Adrenal gland (tissue), 9 donors: ENCODE measurements at regions not wholly inside any gene's neighbourhood (a gene's known extent, or its start where the extent isn't known, plus 50 kb on each side); places are given as distances from the start of the nearest gene placed in this dataset.

Experiments used
- DNase-seq, 7 donors: peaks; one replicate each; pipeline ENCODE4 v3.0.0-alpha.2; 2019 to 2020
- H3K27ac ChIP-seq, 5 donors: fragments of 200-600 bp; sonication (generic) in 4 of 5; 1 replicate in 3 of 5; 2 replicates in 2 of 5; pipeline versions ENCODE4 v1.5.1 to v1.8.0; 2016 to 2020; ENCODE audit warnings: mild to moderate bottlenecking in 1 of 5
- H3K27me3 ChIP-seq: fragments of 200-600 bp; 2 replicates; pipeline ENCODE4 v1.8.0; 2021
- H3K36me3 ChIP-seq, 2 donors: fragments of 200-600 bp; replicated peaks in 1 of 2; 1 replicate in 1 of 2; 2 replicates in 1 of 2; pipeline versions ENCODE4 v1.5.1 to v1.8.0; 2018 to 2022
- H3K4me1 ChIP-seq, 2 donors: fragments of 200-600 bp; replicated peaks in 1 of 2; 1 replicate in 1 of 2; 2 replicates in 1 of 2; pipeline versions ENCODE4 v1.5.1 to v1.8.0; 2018 to 2021
- H3K4me3 ChIP-seq, 4 donors: fragments of 200-600 bp; sonication (generic) in 3 of 4; one replicate each; pipeline ENCODE4 v1.5.1; 2016 to 2018
- H3K9me3 ChIP-seq, 3 donors: fragments of 200-600 bp; sonication (generic) in 1 of 3; replicated peaks in 1 of 3; 1 replicate in 2 of 3; 2 replicates in 1 of 3; pipeline versions ENCODE4 v1.5.1 to v1.8.0; 2016 to 2021
- CTCF ChIP-seq, 6 experiments: fragments of 450-650 bp in 4 of 6; fragments of 200-600 bp in 2 of 6; sonication (generic) in 1 of 6; IDR thresholded peaks; 1 replicate in 5 of 6; 2 replicates in 1 of 6; pipeline versions ENCODE4 v1.5.1 to v1.8.0; 2016 to 2021; ENCODE audit warnings: antibody characterized with exemption in 6 of 6, mild to moderate bottlenecking in 2 of 6, moderate library complexity in 1 of 6
- POLR2A ChIP-seq, 2 donors: fragments of 450-650 bp; IDR thresholded peaks; one replicate each; pipeline ENCODE4 v1.6.1; 2017; ENCODE audit warnings: antibody characterized with exemption in 2 of 2, mild to moderate bottlenecking in 2 of 2, moderate library complexity in 1 of 2
- WGBS, 4 donors: extraction: QIAGEN DNeasy Blood & Tissue Kit in 2 of 4; methylation state at CpG; one replicate each; pipeline versions ENCODE4 v1.1.5 to v1.1.7; 2013 to 2017; 5-methylcytosine and 5-hydroxymethylcytosine counted together
- intact Hi-C, 2 donors: fragments of 100-400 bp; cut with DNase I; formaldehyde crosslinking; loops; one replicate each; pipeline versions ENCODE4 v1.14.1 to v1.15.0; 2022 to 2023
- donor health status: healthy with polysubstance abuse.
- donor health status: Bipolar disorder and iron deficiency.
- donor health status: DM: yes; HTN: yes; CAD: no.
- donor health status: DM: no; HTN: no; CAD: no.
- donor health status: DM: no; HTN: no; CAD: no.

GRCh38 chr7:131122394-131122793, 205.3 kb upstream of the MKLN1 start:
- Histone ChIP-seq H3K27ac (no peak overlapping the region), H3K9me3 (no peaks in the 10 kb centered on the region), H3K36me3 (no peaks in the 10 kb centered on the region), H3K4me1 (no peaks in the 10 kb centered on the region), H3K27me3 (no peaks in the 10 kb centered on the region), H3K4me3 (no peak overlapping the region)
- DNase-seq, result no peak
- no peak for TF ChIP-seq POLR2A (IDR thresholded peaks at IDR 0.05)
- no peak for TF ChIP-seq CTCF (IDR thresholded peaks at IDR 0.05)
- 94 to 95% (median 95%) methylated on average over 10 of the region's 10 CpGs for WGBS, 4 donors
- intact Hi-C loops, result no loop called here

- no peak for TF ChIP-seq CTCF (IDR thresholded peaks at IDR 0.05)
- no peak for TF ChIP-seq POLR2A (IDR thresholded peaks at IDR 0.05)
- Histone ChIP-seq H3K9me3 (no peaks in the 10 kb centered on the region), H3K27me3 (no peaks in the 10 kb centered on the region), H3K4me3 (no peak overlapping the region), H3K4me1 (no peaks in the 10 kb centered on the region), H3K27ac (no peak overlapping the region), H3K36me3 (no peaks in the 10 kb centered on the region)
- intact Hi-C loops, result no loop called here
- WGBS, 4 donors, result 87 to 100% (median 94%) methylated on average over 4 of the region's 4 CpGs
- no peak for DNase-seq
These were observed 203.6 kb upstream of the MKLN1 start for GRCh38 chr7:131124001-131124629.

GRCh38 chr7:131124867-131125266, 202.8 kb upstream of the MKLN1 start:
- TF ChIP-seq POLR2A (IDR thresholded peaks at IDR 0.05) (no peak), CTCF (IDR thresholded peaks at IDR 0.05) (no peak)
- intact Hi-C loops, result no loop called here
- Histone ChIP-seq H3K9me3 (no peaks in the 10 kb centered on the region), H3K4me1 (no peaks in the 10 kb centered on the region), H3K27ac (no peak overlapping the region), H3K4me3 (no peak overlapping the region), H3K36me3 (no peaks in the 10 kb centered on the region), H3K27me3 (no peaks in the 10 kb centered on the region)
- WGBS, 4 donors, result 63 to 76% (median 71%) methylated on average over 3 of the region's 3 CpGs
- no peak for DNase-seq

- Histone ChIP-seq H3K27ac (no peak overlapping the region), H3K27me3 (no peaks in the 10 kb centered on the region), H3K9me3 (no peaks in the 10 kb centered on the region), H3K4me3 (no peak overlapping the region), H3K36me3 (no peaks in the 10 kb centered on the region), H3K4me1 (no peaks in the 10 kb centered on the region)
- DNase-seq, result no peak
- 69 to 92% (median 81%) methylated on average over 4 of the region's 4 CpGs for WGBS, 4 donors
- intact Hi-C loops, result no loop called here
- TF ChIP-seq CTCF (IDR thresholded peaks at IDR 0.05) (no peak), POLR2A (IDR thresholded peaks at IDR 0.05) (no peak)
These were observed 197.4 kb upstream of the MKLN1 start for GRCh38 chr7:131130324-131130723.
